H1 (cell line): ENCODE measurements at regions not wholly inside any gene's neighbourhood (a gene's known extent, or its start where the extent isn't known, plus 50 kb on each side); places are given as distances from the start of the nearest gene placed in this dataset.
A peak's percentile ranks its signal among the peaks of the same experiment; 100 is the strongest.

Experiments
- CTCF ChIA-PET: fragments of 300-600 bp; sonication (Branson Sonifier 250); formaldehyde crosslinking; loops from one replicate; lab custom pipeline; 2021; ENCODE audit not compliant: partially characterized antibody; lab: Charles Lee
- POLR2A ChIA-PET: fragments of 300-600 bp; sonication (Branson Sonifier 250); formaldehyde crosslinking; loops from one replicate; lab custom pipeline; 2021; ENCODE audit warnings: inconsistent platforms; ENCODE audit not compliant: partially characterized antibody; lab: Charles Lee
- DNase-seq, 2 experiments: peaks; one replicate each; pipeline versions ENCODE4 v3.0.0 to v3.0.0-alpha.2; 2010 to 2022; ENCODE audit warnings: low spot score in 2 of 2, low read depth in 1 of 2, mixed read lengths in 1 of 2
- FAIRE-seq: peaks from 2 replicates; lab custom pipeline; 2011; peaks lifted over from hg19 to GRCh38; lab: Jason Lieb, UNC
- H2AFZ ChIP-seq: 2 replicates; pipeline ENCODE4 v1.8.1; 2012; ENCODE audit warnings: low read length, inconsistent platforms
- H2AK5ac ChIP-seq: 2 replicates; pipeline ENCODE4 v1.6.1; 2013; ENCODE audit warnings: low read depth, low read length
- H2BK120ac ChIP-seq: replicated peaks from 2 replicates; pipeline ENCODE3; 2013; ENCODE audit warnings: low read depth, low read length, inconsistent platforms
- H2BK12ac ChIP-seq: 2 replicates; pipeline ENCODE4 v1.6.1; 2013; ENCODE audit warnings: low read depth, low read length
- H2BK15ac ChIP-seq: 2 replicates; pipeline ENCODE4 v1.6.1; 2013; ENCODE audit warnings: low read length
- H2BK20ac ChIP-seq: 2 replicates; pipeline ENCODE4 v1.6.1; 2013; ENCODE audit warnings: low read length
- H2BK5ac ChIP-seq: 2 replicates; pipeline ENCODE4 v1.6.1; 2013; ENCODE audit warnings: low read depth, low read length
- H3K14ac ChIP-seq: 2 replicates; pipeline ENCODE4 v1.6.1; 2013; ENCODE audit warnings: inconsistent platforms; ENCODE audit not compliant: insufficient read length
- H3K18ac ChIP-seq: 2 replicates; pipeline ENCODE4 v1.6.1; 2013; ENCODE audit warnings: low read length; ENCODE audit errors: extremely low read depth
- H3K23ac ChIP-seq: 2 replicates; pipeline ENCODE4 v1.6.1; 2013; ENCODE audit warnings: inconsistent platforms; ENCODE audit not compliant: insufficient read length
- H3K23me2 ChIP-seq: 2 replicates; pipeline ENCODE4 v1.6.1; 2013; ENCODE audit warnings: low read depth, low read length
- H3K27ac ChIP-seq: 2 replicates; pipeline ENCODE4 v1.6.1; 2011; ENCODE audit warnings: low read depth, low read length, inconsistent platforms
- H3K27me3 ChIP-seq, 4 experiments: replicated peaks in 1 of 4; 1 replicate in 1 of 4; 2 replicates in 3 of 4; pipeline versions ENCODE4 v1.6.1 to v1.8.1; 2011 to 2013; ENCODE audit warnings: low read length in 3 of 4, mild to moderate bottlenecking in 3 of 4, inconsistent platforms in 2 of 4, mixed read lengths in 2 of 4, moderate library complexity in 1 of 4; ENCODE audit not compliant: control insufficient read depth in 3 of 4, insufficient read depth in 3 of 4; ENCODE audit errors: extremely low read depth in 1 of 4
- H3K36me3 ChIP-seq, 4 experiments: 2 replicates each; pipeline versions ENCODE4 v1.6.1 to v1.8.1; 2011 to 2013; ENCODE audit warnings: mild to moderate bottlenecking in 4 of 4, low read length in 3 of 4, moderate library complexity in 2 of 4, control low read depth in 1 of 4, inconsistent platforms in 1 of 4; ENCODE audit not compliant: insufficient read depth in 4 of 4, control insufficient read depth in 2 of 4
- H3K4ac ChIP-seq: replicated peaks from 2 replicates; pipeline ENCODE3; 2013; ENCODE audit warnings: low read length, low read depth, mixed read lengths, inconsistent platforms; ENCODE audit not compliant: insufficient read length
- H3K4me1 ChIP-seq, 4 experiments: replicated peaks in 1 of 4; 1 replicate in 1 of 4; 2 replicates in 3 of 4; pipeline versions ENCODE4 v1.6.1 to v1.8.1; 2011 to 2013; ENCODE audit warnings: low read length in 3 of 4, inconsistent platforms in 2 of 4, mixed read lengths in 1 of 4; ENCODE audit not compliant: insufficient read depth in 4 of 4, control insufficient read depth in 3 of 4
- H3K4me2 ChIP-seq, 2 experiments: 2 replicates each; pipeline versions ENCODE4 v1.6.1 to v1.8.1; 2011 to 2013; ENCODE audit warnings: low read depth in 2 of 2, low read length in 2 of 2, control low read depth in 1 of 2, inconsistent platforms in 1 of 2, mild to moderate bottlenecking in 1 of 2; ENCODE audit not compliant: insufficient read depth in 1 of 2
- H3K4me3 ChIP-seq, 4 experiments: fragments of 200-600, 300-600 bp in 1 of 4; sonication (generic), shearing (Covaris generic), sonication (Bioruptor Twin) in 1 of 4; 2 replicates each; pipeline versions ENCODE4 v1.5.1 to v1.8.1; 2011 to 2016; ENCODE audit warnings: low read length in 4 of 4, low read depth in 3 of 4, control low read depth in 2 of 4, inconsistent platforms in 2 of 4, mild to moderate bottlenecking in 2 of 4, mixed read lengths in 1 of 4, moderate library complexity in 1 of 4; ENCODE audit not compliant: insufficient read depth in 2 of 4; ENCODE audit errors: extremely low read depth in 1 of 4
- H3K56ac ChIP-seq: replicated peaks from 2 replicates; pipeline ENCODE3; 2013; ENCODE audit warnings: low read depth, mild to moderate bottlenecking, mixed read lengths, low read length, inconsistent platforms; ENCODE audit not compliant: insufficient read length
- H3K79me1 ChIP-seq: 2 replicates; pipeline ENCODE4 v1.6.1; 2013; ENCODE audit warnings: low read depth, low read length, control low read depth
- H3K79me2 ChIP-seq, 2 experiments: 2 replicates each; pipeline versions ENCODE4 v1.6.1 to v1.8.1; 2012 to 2013; ENCODE audit warnings: low read length in 2 of 2, mild to moderate bottlenecking in 2 of 2, inconsistent platforms in 1 of 2; ENCODE audit not compliant: insufficient read depth in 2 of 2, control insufficient read depth in 1 of 2
- H3K9ac ChIP-seq, 4 experiments: replicated peaks in 1 of 4; 1 replicate in 1 of 4; 2 replicates in 3 of 4; pipeline versions ENCODE4 v1.6.1 to v1.8.1; 2011 to 2013; ENCODE audit warnings: low read depth in 3 of 4, low read length in 3 of 4, control low read depth in 2 of 4, mild to moderate bottlenecking in 2 of 4, moderate library complexity in 2 of 4, inconsistent platforms in 1 of 4; ENCODE audit errors: extremely low read depth in 1 of 4
- H3K9me3 ChIP-seq, 2 experiments: 2 replicates each; pipeline versions ENCODE4 v1.6.1 to v1.8.1; 2012 to 2013; ENCODE audit warnings: mild to moderate bottlenecking in 2 of 2, moderate library complexity in 2 of 2, control low read depth in 1 of 2, inconsistent platforms in 1 of 2, low read depth in 1 of 2, low read length in 1 of 2, mixed read lengths in 1 of 2; ENCODE audit not compliant: insufficient read depth in 2 of 2
- H4K20me1 ChIP-seq, 2 experiments: replicated peaks in 1 of 2; 2 replicates each; pipeline versions ENCODE3 to v1.8.1; 2011 to 2013; ENCODE audit warnings: inconsistent platforms in 2 of 2, low read length in 2 of 2, mild to moderate bottlenecking in 1 of 2; ENCODE audit not compliant: insufficient read depth in 2 of 2, control insufficient read depth in 1 of 2
- H4K5ac ChIP-seq: 2 replicates; pipeline ENCODE4 v1.6.1; 2013; ENCODE audit warnings: low read length, low read depth, mixed read lengths, inconsistent platforms; ENCODE audit not compliant: insufficient read length
- H4K8ac ChIP-seq: 2 replicates; pipeline ENCODE4 v1.8.0; 2013; ENCODE audit warnings: mild to moderate bottlenecking, moderate library complexity, low read length, inconsistent platforms; ENCODE audit not compliant: insufficient read depth; ENCODE audit errors: extremely low read depth
- H4K91ac ChIP-seq: replicated peaks from 2 replicates; pipeline ENCODE3; 2013; ENCODE audit warnings: low read length, mixed read lengths, inconsistent platforms; ENCODE audit not compliant: insufficient read length
- BCL11A ChIP-seq, 2 experiments: IDR thresholded peaks; one replicate each; pipeline ENCODE4 v1.6.1; 2011; ENCODE audit warnings: low read depth in 2 of 2, low read length in 2 of 2, mild to moderate bottlenecking in 2 of 2
- WGBS, 2 experiments: shearing (Covaris generic) in 1 of 2; methylation state at CpG; one replicate each; pipeline versions ENCODE4 v1.1.6 to v1.1.7; 2013 to 2015; ENCODE audit warnings: low lambda C conversion rate in 2 of 2, mixed read lengths in 2 of 2, inconsistent platforms in 1 of 2, low coverage in 1 of 2, missing lambda C conversion rate in 1 of 2; ENCODE audit not compliant: insufficient replicate concordance in 2 of 2, insufficient coverage in 1 of 2, insufficient read length in 1 of 2; ENCODE audit errors: extremely low coverage in 1 of 2, missing lambda C conversion rate in 1 of 2; 5-methylcytosine and 5-hydroxymethylcytosine counted together

DNA sequence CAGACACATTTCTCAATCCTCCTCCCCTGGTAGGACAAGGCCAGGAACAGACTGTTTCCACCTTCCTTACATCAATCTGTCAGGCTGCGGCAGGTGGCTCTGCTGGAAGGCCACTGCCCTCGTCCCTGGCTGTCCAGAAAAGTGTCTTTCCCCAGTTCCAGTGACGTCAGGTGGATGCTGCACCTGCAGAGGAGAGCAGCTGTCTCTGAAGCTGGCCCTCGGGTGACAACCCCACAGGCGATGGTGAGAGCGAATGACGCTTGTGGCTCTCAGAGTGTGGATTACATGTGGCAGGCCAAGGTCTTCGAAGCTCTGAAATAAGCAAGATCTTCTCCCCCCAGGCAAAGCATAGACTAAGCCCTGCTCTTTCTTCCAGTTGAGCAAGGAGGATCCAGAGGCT is 146.9 kb upstream of the RET start:
- no peaks in the 10 kb centered on the region for H4K20me1 ChIP-seq

More for the DNA sequence above, 146.9 kb upstream of the RET start:
- Histone ChIP-seq H3K4me1 (peaks cover 0 to 18% (median 6%) of the 10 kb centered on the region in 4 experiments; a peak in 6 of 7 replicates), H3K79me2 (no peaks in the 10 kb centered on the region), H3K23me2 (peaks cover 12% of the 10 kb centered on the region), H2AFZ (no peak overlapping the region), H3K36me3 (no peaks in the 10 kb centered on the region), H4K91ac (no peak overlapping the region), H3K27me3 (peaks cover 1 to 25% (median 23%) of the 10 kb centered on the region in 4 experiments), H3K9ac (no peak overlapping the region), H3K79me1 (no peaks in the 10 kb centered on the region), H3K4me3 (no peak overlapping the region), H2BK120ac (no peak overlapping the region), H3K4ac (no peak overlapping the region), H3K27ac (no peak overlapping the region), H4K5ac (no peak overlapping the region), H3K18ac (no peak overlapping the region), H3K56ac (no peak overlapping the region), H3K9me3 (no peaks in the 10 kb centered on the region), H2BK12ac (no peak overlapping the region), H2AK5ac (no peak overlapping the region), H2BK15ac (no peak overlapping the region), H4K8ac (peak overlapping the region; percentile 43; the same call in 1 of the 2 replicates), H2BK20ac (no peak overlapping the region), H3K4me2 (no peak overlapping the region), H3K23ac (no peak overlapping the region), H3K14ac (no peak overlapping the region), H2BK5ac (no peak overlapping the region)
- POLR2A ChIA-PET: no interaction called here
- 94% methylated on average over 8 of the region's 8 CpGs; no CpG with 5 or more reads in 1 of the 2 experiments for WGBS, 2 experiments
- DNase-seq (no peak), FAIRE-seq (no peak)
- CTCF ChIA-PET: no interaction called here
- TF ChIP-seq BCL11A (IDR thresholded peaks at IDR 0.05; ENCODE audit: low read depth in 2 of 2, low read length in 2 of 2): no peak
